ENCODE measurements at regions not wholly inside any gene's neighbourhood (a gene's known extent, or its start where the extent isn't known, plus 50 kb on each side); places are given as distances from the start of the nearest gene placed in this dataset.
"Not testable (repeated sequence)": the region's sequence is repeated elsewhere in the genome, so short reads cannot be mapped to it uniquely, and the experiment has no call there.

GRCh38 chr2:2727876-2728511 lies 396.9 kb upstream of the MYT1L start:
- no peaks in the 10 kb centered on the region for H3K4me1 ChIP-seq
- no peak for TF ChIP-seq POLR2A (IDR thresholded peaks at IDR 0.05)
- TF ChIP-seq CTCF (IDR thresholded peaks at IDR 0.05 in 8 of 11, conservative IDR thresholded peaks at IDR 0.05 in 3 of 11): no peak
- TF ChIP-seq POLR2AphosphoS5 (IDR thresholded peaks at IDR 0.05): no peak
- WGBS, 5 donors: 89 to 94% (median 91%) methylated on average over 18 of the region's 18 CpGs
- peaks cover 0 to 22% (median 0%) of the 10 kb centered on the region in 7 donors for H3K27me3 ChIP-seq (replicated peaks in 1 of 7)
- DNase-seq: no peak
- H3K4me3 ChIP-seq: no peak overlapping the region
- intact Hi-C loops (cut with DNase I; ENCODE audit: low total_unique reads): no loop called here
- no peak overlapping the region for H3K27ac ChIP-seq
- no peaks in the 10 kb centered on the region for H3K9me3 ChIP-seq
- no peaks in the 10 kb centered on the region for H3K36me3 ChIP-seq

GRCh38 chr2:2726163-2726562 lies 395.1 kb upstream of the MYT1L start:
- Histone ChIP-seq H3K4me1 (no peaks in the 10 kb centered on the region), H3K4me3 (no peak overlapping the region), H3K27ac (no peak overlapping the region), H3K9me3 (no peaks in the 10 kb centered on the region), H3K36me3 (no peaks in the 10 kb centered on the region), H3K27me3 (replicated peaks in 1 of 7) (peaks cover 0 to 22% (median 0%) of the 10 kb centered on the region in 7 donors)
- 85 to 95% (median 88%) methylated on average over 11 of the region's 11 CpGs for WGBS, 5 donors
- TF ChIP-seq CTCF (IDR thresholded peaks at IDR 0.05 in 8 of 11, conservative IDR thresholded peaks at IDR 0.05 in 3 of 11): no peak
- TF ChIP-seq POLR2AphosphoS5 (IDR thresholded peaks at IDR 0.05): no peak
- TF ChIP-seq POLR2A (IDR thresholded peaks at IDR 0.05): no peak
- DNase-seq: no peak
- intact Hi-C loops (cut with DNase I; ENCODE audit: low total_unique reads): no loop called here

GRCh38 chr2:2723064-2723463 lies 392.0 kb upstream of the MYT1L start:
- H3K27ac ChIP-seq: no peak overlapping the region
- H3K36me3 ChIP-seq: no peaks in the 10 kb centered on the region
- no peak for TF ChIP-seq CTCF (IDR thresholded peaks at IDR 0.05 in 8 of 11, conservative IDR thresholded peaks at IDR 0.05 in 3 of 11)
- TF ChIP-seq POLR2A (IDR thresholded peaks at IDR 0.05): no peak
- TF ChIP-seq POLR2AphosphoS5 (IDR thresholded peaks at IDR 0.05): no peak
- H3K4me3 ChIP-seq: no peak overlapping the region
- H3K4me1 ChIP-seq: no peaks in the 10 kb centered on the region
- 50 to 78% (median 65%) methylated on average over 3 of the region's 3 CpGs for WGBS, 5 donors
- peaks cover 0 to 14% (median 0%) of the 10 kb centered on the region in 7 donors for H3K27me3 ChIP-seq (replicated peaks in 1 of 7)
- intact Hi-C loops (cut with DNase I; ENCODE audit: low total_unique reads): no loop called here
- no peak for DNase-seq
- H3K9me3 ChIP-seq: no peaks in the 10 kb centered on the region

GRCh38 chr2:2721296-2721835 lies 390.3 kb upstream of the MYT1L start:
- Histone ChIP-seq H3K9me3 (no peaks in the 10 kb centered on the region), H3K4me3 (no peak overlapping the region), H3K4me1 (no peaks in the 10 kb centered on the region), H3K27ac (no peak overlapping the region), H3K27me3 (replicated peaks in 1 of 7) (peaks cover 0 to 9% (median 0%) of the 10 kb centered on the region in 7 donors), H3K36me3 (no peaks in the 10 kb centered on the region)
- intact Hi-C loops (cut with DNase I; ENCODE audit: low total_unique reads): no loop called here
- 88 to 92% (median 90%) methylated on average over 23 of the region's 23 CpGs for WGBS, 5 donors
- no peak for DNase-seq
- TF ChIP-seq POLR2A (IDR thresholded peaks at IDR 0.05) (no peak), POLR2AphosphoS5 (IDR thresholded peaks at IDR 0.05) (no peak), CTCF (IDR thresholded peaks at IDR 0.05 in 8 of 11, conservative IDR thresholded peaks at IDR 0.05 in 3 of 11) (no peak)

- DNase-seq; intact Hi-C loops (cut with DNase I; ENCODE audit: low total_unique reads); H3K36me3 ChIP-seq: not testable (repeated sequence)
Observed at GRCh38 chr2:2720806-2721205, 389.7 kb upstream of the MYT1L start.

More at GRCh38 chr2:2720806-2721205, 389.7 kb upstream of the MYT1L start:
- 63 to 89% (median 85%) methylated on average over 12 to 14 of the region's 14 CpGs for WGBS, 5 donors
- not testable (repeated sequence) for H3K27me3 ChIP-seq (replicated peaks in 1 of 7); H3K9me3 ChIP-seq; H3K4me1 ChIP-seq; H3K4me3 ChIP-seq; H3K27ac ChIP-seq

Data from spleen (tissue), 11 donors.